DMS114 treated with DMSO at 0.1 percent for 48 hours (cell line): ENCODE measurements at regions not wholly inside any gene's neighbourhood (a gene's known extent, or its start where the extent isn't known, plus 50 kb on each side); places are given as distances from the start of the nearest gene placed in this dataset.

Experiments used
- DNase-seq: peaks from one replicate; lab custom pipeline; 2025; ENCODE audit not compliant: unreplicated experiment; lab: John Stamatoyannopoulos, UW

DNA sequence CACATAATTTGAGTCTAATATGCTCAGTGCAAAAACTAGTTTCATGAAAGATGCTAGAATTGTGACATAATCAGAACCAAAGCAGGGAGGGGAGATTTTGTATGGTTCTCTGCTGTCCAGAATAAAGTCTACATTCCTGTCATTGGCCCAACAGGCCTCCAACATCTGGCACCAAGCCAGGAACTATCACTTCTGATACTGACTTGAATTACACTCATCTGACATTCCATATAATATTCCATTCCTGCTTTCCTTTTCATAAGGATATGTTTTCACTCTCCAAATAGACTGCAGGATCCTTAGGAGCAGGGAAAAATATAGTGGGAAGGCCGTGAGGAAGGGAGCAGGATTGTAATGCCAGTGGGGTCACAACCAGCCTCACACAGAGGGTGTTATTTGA, 84.6 kb upstream of the BTN3A2 start:
- DNase-seq = no peak

- peak; percentile 79 for DNase-seq
Measured at GRCh38 chr6:26284537-26285142, 80.4 kb upstream of the BTN3A2 start.

- DNase-seq = peak; percentile 98
Measured at GRCh38 chr6:26285143-26286134, 79.6 kb upstream of the BTN3A2 start.

GRCh38 chr6:26286168-26286877, 78.7 kb upstream of the BTN3A2 start:
- peak; percentile 78 for DNase-seq

GRCh38 chr6:26288155-26288554, 76.8 kb upstream of the BTN3A2 start:
- DNase-seq = no peak

GRCh38 chr6:26290941-26291340, 74.1 kb upstream of the BTN3A2 start:
- DNase-seq = no peak

DNA sequence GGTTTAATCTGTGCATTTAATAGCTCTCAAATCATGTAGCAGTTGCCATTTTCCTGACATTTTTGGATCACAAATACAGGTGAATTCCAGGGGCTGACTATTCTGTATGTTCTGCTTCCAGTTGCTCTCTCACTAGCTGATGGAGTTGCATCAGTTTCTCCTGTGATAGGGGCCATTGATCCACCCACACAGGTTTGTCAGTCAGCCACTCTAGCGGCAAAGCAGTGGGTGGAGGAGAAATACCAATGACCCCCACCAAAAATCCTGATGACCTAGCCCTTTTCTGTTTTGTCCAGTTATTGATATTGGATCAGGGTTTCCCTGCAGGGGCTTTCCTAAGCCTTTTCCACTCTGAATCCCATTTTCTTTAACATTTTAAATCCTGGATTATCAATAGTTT, 72.3 kb upstream of the BTN3A2 start:
- DNase-seq = no peak

GRCh38 chr6:26294302-26294701, 70.7 kb upstream of the BTN3A2 start:
- DNase-seq = no peak

DNA sequence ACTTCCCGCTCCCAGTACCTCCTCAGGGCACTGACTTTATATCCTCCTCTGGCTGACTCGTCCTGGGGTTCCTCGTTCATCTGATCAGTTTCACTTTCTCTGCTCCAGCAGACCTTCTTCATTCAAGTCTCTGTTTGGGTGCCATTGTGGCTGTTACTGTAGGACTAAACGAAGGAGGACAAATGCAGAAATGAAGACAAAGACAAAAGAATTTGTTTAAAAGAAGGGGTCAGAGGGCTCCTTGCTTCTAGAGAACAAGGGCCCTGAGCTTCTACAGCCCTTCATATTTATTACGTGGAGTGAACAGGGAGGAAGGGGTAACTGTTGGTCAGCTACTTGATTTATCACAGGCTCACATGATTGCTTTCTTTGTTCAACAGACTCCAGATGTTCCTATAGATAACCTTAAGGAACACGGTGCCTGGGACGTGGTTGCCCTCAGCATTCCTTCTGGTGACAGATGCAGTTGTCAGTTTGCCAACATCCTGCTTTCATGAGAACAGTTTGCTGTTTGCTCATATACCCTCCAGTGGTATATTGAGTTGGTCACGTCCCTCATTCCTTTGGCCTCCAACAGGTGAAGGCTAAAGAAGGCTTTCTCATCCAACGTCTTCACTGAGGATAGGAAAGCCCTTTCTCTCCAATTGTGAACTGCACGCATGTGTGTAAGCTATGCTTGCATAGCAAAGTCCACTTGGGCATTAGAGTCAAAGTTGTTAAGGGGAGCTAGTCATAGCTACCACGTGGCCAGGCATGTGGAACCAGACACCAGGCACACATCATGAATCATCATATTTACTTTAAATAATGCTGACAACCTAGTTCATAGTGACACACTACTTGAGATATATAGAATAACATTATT, 69.1 kb upstream of the BTN3A2 start:
- no peak for DNase-seq

- DNase-seq = no peak
Measured at GRCh38 chr6:26296556-26296856, 68.5 kb upstream of the BTN3A2 start.

DNA sequence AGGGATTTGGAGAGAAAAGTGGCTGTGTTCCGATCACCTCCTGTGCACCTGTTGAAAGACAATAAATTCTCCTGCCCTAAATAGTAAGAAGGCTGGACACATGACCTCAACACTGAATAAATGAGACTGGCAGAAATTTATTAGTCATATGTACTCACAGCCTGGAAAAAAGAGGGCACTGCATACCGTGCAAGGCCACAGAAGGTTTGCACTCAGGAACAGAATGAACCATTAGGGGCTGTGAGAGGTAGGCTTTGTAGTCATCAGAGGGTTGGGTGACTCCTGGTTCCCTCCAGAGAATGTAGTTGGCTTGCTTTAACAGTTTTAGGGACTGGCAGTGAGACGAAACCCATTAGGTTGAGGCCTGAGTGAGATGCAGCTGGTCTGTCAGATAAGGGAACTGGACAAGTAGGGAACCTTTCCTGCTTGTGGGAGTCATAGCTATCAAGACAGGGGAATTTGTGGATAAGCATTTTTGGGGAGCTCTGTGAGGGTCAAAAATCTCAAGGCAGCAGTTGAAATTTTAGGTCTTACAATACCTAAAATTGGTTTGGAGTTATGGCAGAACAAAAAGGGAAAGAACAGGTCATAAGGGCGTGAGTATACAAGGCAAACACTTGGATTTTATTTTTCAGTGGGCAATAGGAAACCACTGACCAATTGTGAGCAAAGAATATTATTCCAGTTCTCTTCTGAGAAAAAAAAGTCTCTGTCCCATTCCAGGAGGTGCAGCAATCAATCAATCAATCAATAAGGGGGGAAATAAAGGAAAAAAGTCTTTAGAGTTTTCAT, 67.9 kb upstream of the BTN3A2 start:
- DNase-seq = no peak

- no peak for DNase-seq
Measured at GRCh38 chr6:26299286-26300042, 65.5 kb upstream of the BTN3A2 start.

DNA sequence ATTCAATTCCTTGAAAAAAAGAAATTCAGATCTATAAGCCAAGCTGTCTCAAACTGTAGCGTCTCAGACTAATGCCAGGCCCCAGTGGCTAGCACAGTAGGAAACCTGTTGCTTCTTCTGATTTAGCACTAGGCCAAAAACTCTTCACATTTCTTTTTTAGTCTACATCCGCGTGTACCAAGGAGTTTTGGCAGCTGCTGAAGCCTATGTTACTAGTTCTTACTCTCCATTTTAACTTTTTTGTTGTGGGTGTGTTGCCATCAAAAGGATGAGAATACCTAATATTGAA, 65.0 kb upstream of the BTN3A2 start:
- DNase-seq = no peak

- no peak for DNase-seq
Measured at GRCh38 chr6:26300359-26300758, 64.6 kb upstream of the BTN3A2 start.

- no peak for DNase-seq
Measured at GRCh38 chr6:26300828-26301227, 64.2 kb upstream of the BTN3A2 start.

DNA sequence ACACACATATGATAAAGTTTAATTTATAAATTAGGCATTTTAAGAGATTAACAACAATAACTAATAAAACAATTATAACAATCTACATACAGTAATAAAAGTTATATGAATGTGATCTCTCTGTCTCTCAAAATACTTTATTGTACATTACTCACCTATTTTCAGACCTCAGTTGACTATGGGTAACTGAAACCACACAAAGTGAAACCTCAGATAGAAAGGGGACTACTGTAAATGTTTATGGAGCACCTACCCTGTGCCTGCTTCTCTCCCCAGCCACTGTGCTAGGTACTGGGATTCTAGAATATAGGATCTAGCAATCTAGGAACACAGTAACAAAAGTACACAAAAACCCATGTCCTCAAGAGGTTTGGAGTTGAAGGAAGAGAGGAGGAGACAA, 63.4 kb upstream of the BTN3A2 start:
- DNase-seq = no peak

GRCh38 chr6:26302941-26303559, 61.9 kb upstream of the BTN3A2 start:
- no peak for DNase-seq

DNA sequence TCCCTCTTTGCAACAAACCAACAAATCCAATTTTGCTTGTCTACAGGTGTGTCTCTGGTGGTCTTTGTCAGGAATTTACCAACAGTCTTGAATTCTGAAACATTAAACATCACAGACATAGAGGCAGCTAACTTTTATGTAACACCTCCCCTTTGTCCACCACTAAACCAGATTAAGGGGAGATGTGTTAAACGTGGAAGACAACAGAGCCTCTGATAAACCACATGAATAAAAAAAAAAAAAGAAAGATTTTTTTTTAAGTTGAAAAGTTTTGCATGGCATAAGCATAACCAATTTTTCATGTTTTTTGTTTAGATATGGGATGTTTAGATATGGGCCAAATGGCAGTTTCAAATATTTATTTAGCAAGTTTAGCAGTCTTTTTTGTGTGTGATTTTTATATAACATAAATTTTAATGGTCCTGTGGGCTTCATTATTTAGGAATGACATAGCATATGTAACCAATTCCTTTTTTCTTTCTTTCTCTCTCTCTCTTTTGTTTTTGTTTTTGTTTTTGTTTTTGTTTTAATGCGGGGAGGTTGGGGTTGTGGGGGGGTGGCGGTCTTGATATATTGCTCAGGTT, 60.7 kb upstream of the BTN3A2 start:
- no peak for DNase-seq
